SH-SY5Y (cell line): ENCODE measurements at regions not wholly inside any gene's neighbourhood (a gene's known extent, or its start where the extent isn't known, plus 50 kb on each side); places are given as distances from the start of the nearest gene placed in this dataset.

ENCODE experiments used
- GATA2 ChIP-seq: IDR thresholded peaks from 2 replicates; pipeline ENCODE4 v1.6.1; 2011; ENCODE audit warnings: mild to moderate bottlenecking, low read depth, low read length
- GATA3 ChIP-seq: IDR thresholded peaks from 2 replicates; pipeline ENCODE4 v1.6.1; 2011; ENCODE audit warnings: low read depth, mild to moderate bottlenecking, low read length, moderate library complexity

GRCh38 chr2:53075760-53076159, 691.8 kb upstream of the CHAC2 start:
- TF ChIP-seq GATA3 (no peak), GATA2 (no peak)
